ENCODE measurements at regions not wholly inside any gene's neighbourhood (a gene's known extent, or its start where the extent isn't known, plus 50 kb on each side); places are given as distances from the start of the nearest gene placed in this dataset.

GRCh38 chr17:6243186-6243585, 173.0 kb downstream of the WSCD1 start:
- H3K4me1 ChIP-seq (ENCODE audit: control insufficient read depth, insufficient read depth, low read length), result no peaks in the 10 kb centered on the region
- H3K4me3 ChIP-seq (ENCODE audit: low read length), result no peak overlapping the region
- H3K9me3 ChIP-seq (ENCODE audit: control insufficient read depth, low read depth, low read length), result no peaks in the 10 kb centered on the region
- peaks cover 3% of the 10 kb centered on the region for H3K27me3 ChIP-seq (ENCODE audit: control insufficient read depth, insufficient read depth, low read length)
- no peaks in the 10 kb centered on the region for H3K36me3 ChIP-seq (ENCODE audit: control insufficient read depth, insufficient read depth, low read length)
- H3K27ac ChIP-seq (ENCODE audit: low read length), result no peak overlapping the region
- DNase-seq, result no peak

- H3K9me3 ChIP-seq (ENCODE audit: control insufficient read depth, low read depth, low read length), result no peaks in the 10 kb centered on the region
- no peak overlapping the region for H3K4me3 ChIP-seq (ENCODE audit: low read length)
- DNase-seq, result no peak
- H3K4me1 ChIP-seq (ENCODE audit: control insufficient read depth, insufficient read depth, low read length), result no peaks in the 10 kb centered on the region
- WGBS (ENCODE audit: insufficient coverage, low lambda C conversion rate), result no CpG with 5 or more reads among the region's 4 CpGs
- H3K27ac ChIP-seq (ENCODE audit: low read length), result no peak overlapping the region
- peaks cover 8% of the 10 kb centered on the region for H3K27me3 ChIP-seq (ENCODE audit: control insufficient read depth, insufficient read depth, low read length)
- H3K36me3 ChIP-seq (ENCODE audit: control insufficient read depth, insufficient read depth, low read length), result no peaks in the 10 kb centered on the region
Observed at GRCh38 chr17:6241996-6242395, 171.8 kb downstream of the WSCD1 start.

GRCh38 chr17:6241381-6241780, 171.2 kb downstream of the WSCD1 start:
- peaks cover 8% of the 10 kb centered on the region for H3K27me3 ChIP-seq (ENCODE audit: control insufficient read depth, insufficient read depth, low read length)
- WGBS (ENCODE audit: insufficient coverage, low lambda C conversion rate), result 20% methylated on average over 1 of the region's 6 CpGs

GRCh38 chr17:6240601-6241000, 170.4 kb downstream of the WSCD1 start:
- H3K27me3 ChIP-seq (ENCODE audit: control insufficient read depth, insufficient read depth, low read length), result peaks cover 8% of the 10 kb centered on the region
- no peaks in the 10 kb centered on the region for H3K36me3 ChIP-seq (ENCODE audit: control insufficient read depth, insufficient read depth, low read length)
- no peak overlapping the region for H3K4me3 ChIP-seq (ENCODE audit: low read length)
- no peaks in the 10 kb centered on the region for H3K4me1 ChIP-seq (ENCODE audit: control insufficient read depth, insufficient read depth, low read length)
- H3K27ac ChIP-seq (ENCODE audit: low read length), result no peak overlapping the region
- no peak for DNase-seq
- WGBS (ENCODE audit: insufficient coverage, low lambda C conversion rate), result 93% methylated on average over 3 of the region's 10 CpGs
- H3K9me3 ChIP-seq (ENCODE audit: control insufficient read depth, low read depth, low read length), result no peaks in the 10 kb centered on the region

More at GRCh38 chr17:6241381-6241780, 171.2 kb downstream of the WSCD1 start:
- no peak overlapping the region for H3K4me3 ChIP-seq (ENCODE audit: low read length)
- no peaks in the 10 kb centered on the region for H3K36me3 ChIP-seq (ENCODE audit: control insufficient read depth, insufficient read depth, low read length)
- no peaks in the 10 kb centered on the region for H3K9me3 ChIP-seq (ENCODE audit: control insufficient read depth, low read depth, low read length)
- H3K27ac ChIP-seq (ENCODE audit: low read length), result no peak overlapping the region
- DNase-seq, result no peak
- no peaks in the 10 kb centered on the region for H3K4me1 ChIP-seq (ENCODE audit: control insufficient read depth, insufficient read depth, low read length)

- no peak for DNase-seq
- Histone ChIP-seq H3K4me3 (ENCODE audit: low read length) (no peak overlapping the region), H3K27ac (ENCODE audit: low read length) (no peak overlapping the region), H3K4me1 (ENCODE audit: control insufficient read depth, insufficient read depth, low read length) (no peaks in the 10 kb centered on the region), H3K27me3 (ENCODE audit: control insufficient read depth, insufficient read depth, low read length) (peaks cover 8% of the 10 kb centered on the region), H3K9me3 (ENCODE audit: control insufficient read depth, low read depth, low read length) (no peaks in the 10 kb centered on the region), H3K36me3 (ENCODE audit: control insufficient read depth, insufficient read depth, low read length) (no peaks in the 10 kb centered on the region)
- WGBS (ENCODE audit: insufficient coverage, low lambda C conversion rate), result 100% methylated on average over 1 of the region's 3 CpGs
Observed at GRCh38 chr17:6240001-6240400, 169.8 kb downstream of the WSCD1 start.

- DNase-seq, result no peak
- no peaks in the 10 kb centered on the region for H3K4me1 ChIP-seq (ENCODE audit: control insufficient read depth, insufficient read depth, low read length)
- no peak overlapping the region for H3K4me3 ChIP-seq (ENCODE audit: low read length)
- H3K27me3 ChIP-seq (ENCODE audit: control insufficient read depth, insufficient read depth, low read length), result peaks cover 8% of the 10 kb centered on the region
- H3K9me3 ChIP-seq (ENCODE audit: control insufficient read depth, low read depth, low read length), result no peaks in the 10 kb centered on the region
- no CpG with 5 or more reads among the region's 10 CpGs for WGBS (ENCODE audit: insufficient coverage, low lambda C conversion rate)
- H3K36me3 ChIP-seq (ENCODE audit: control insufficient read depth, insufficient read depth, low read length), result no peaks in the 10 kb centered on the region
- no peak overlapping the region for H3K27ac ChIP-seq (ENCODE audit: low read length)
Observed at GRCh38 chr17:6239241-6239798, 169.1 kb downstream of the WSCD1 start.

- DNase-seq, result no peak
- no CpG with 5 or more reads among the region's 3 CpGs for WGBS (ENCODE audit: insufficient coverage, low lambda C conversion rate)
- Histone ChIP-seq H3K9me3 (ENCODE audit: control insufficient read depth, low read depth, low read length) (no peaks in the 10 kb centered on the region), H3K4me3 (ENCODE audit: low read length) (no peak overlapping the region), H3K27ac (ENCODE audit: low read length) (no peak overlapping the region), H3K36me3 (ENCODE audit: control insufficient read depth, insufficient read depth, low read length) (no peaks in the 10 kb centered on the region), H3K4me1 (ENCODE audit: control insufficient read depth, insufficient read depth, low read length) (no peaks in the 10 kb centered on the region), H3K27me3 (ENCODE audit: control insufficient read depth, insufficient read depth, low read length) (peaks cover 8% of the 10 kb centered on the region)
Observed at GRCh38 chr17:6233856-6234255, 163.7 kb downstream of the WSCD1 start.

GRCh38 chr17:6233339-6233738, 163.2 kb downstream of the WSCD1 start:
- no peaks in the 10 kb centered on the region for H3K4me1 ChIP-seq (ENCODE audit: control insufficient read depth, insufficient read depth, low read length)

GRCh38 chr17:6232732-6233101, 162.5 kb downstream of the WSCD1 start:
- Histone ChIP-seq H3K9me3 (ENCODE audit: control insufficient read depth, low read depth, low read length) (no peaks in the 10 kb centered on the region), H3K36me3 (ENCODE audit: control insufficient read depth, insufficient read depth, low read length) (no peaks in the 10 kb centered on the region), H3K27ac (ENCODE audit: low read length) (no peak overlapping the region), H3K4me1 (ENCODE audit: control insufficient read depth, insufficient read depth, low read length) (no peaks in the 10 kb centered on the region), H3K4me3 (ENCODE audit: low read length) (no peak overlapping the region), H3K27me3 (ENCODE audit: control insufficient read depth, insufficient read depth, low read length) (peaks cover 2% of the 10 kb centered on the region)
- WGBS (ENCODE audit: insufficient coverage, low lambda C conversion rate), result no CpG with 5 or more reads among the region's 12 CpGs
- no peak for DNase-seq

More at GRCh38 chr17:6233339-6233738, 163.2 kb downstream of the WSCD1 start:
- no peaks in the 10 kb centered on the region for H3K36me3 ChIP-seq (ENCODE audit: control insufficient read depth, insufficient read depth, low read length)
- WGBS (ENCODE audit: insufficient coverage, low lambda C conversion rate), result no CpG with 5 or more reads among the region's 4 CpGs
- H3K9me3 ChIP-seq (ENCODE audit: control insufficient read depth, low read depth, low read length), result no peaks in the 10 kb centered on the region
- DNase-seq, result no peak
- no peak overlapping the region for H3K4me3 ChIP-seq (ENCODE audit: low read length)
- no peak overlapping the region for H3K27ac ChIP-seq (ENCODE audit: low read length)
- peaks cover 7% of the 10 kb centered on the region for H3K27me3 ChIP-seq (ENCODE audit: control insufficient read depth, insufficient read depth, low read length)

GRCh38 chr17:6231886-6232731, 161.9 kb downstream of the WSCD1 start:
- Histone ChIP-seq H3K27ac (ENCODE audit: low read length) (no peak overlapping the region), H3K36me3 (ENCODE audit: control insufficient read depth, insufficient read depth, low read length) (no peaks in the 10 kb centered on the region), H3K27me3 (ENCODE audit: control insufficient read depth, insufficient read depth, low read length) (no peaks in the 10 kb centered on the region), H3K4me3 (ENCODE audit: low read length) (no peak overlapping the region), H3K9me3 (ENCODE audit: control insufficient read depth, low read depth, low read length) (no peaks in the 10 kb centered on the region), H3K4me1 (ENCODE audit: control insufficient read depth, insufficient read depth, low read length) (no peaks in the 10 kb centered on the region)
- 40% methylated on average over 1 of the region's 21 CpGs for WGBS (ENCODE audit: insufficient coverage, low lambda C conversion rate)
- DNase-seq, result no peak

GRCh38 chr17:6231465-6231864, 161.3 kb downstream of the WSCD1 start:
- no peaks in the 10 kb centered on the region for H3K27me3 ChIP-seq (ENCODE audit: control insufficient read depth, insufficient read depth, low read length)
- no CpG with 5 or more reads among the region's 8 CpGs for WGBS (ENCODE audit: insufficient coverage, low lambda C conversion rate)

More at GRCh38 chr17:6231465-6231864, 161.3 kb downstream of the WSCD1 start:
- no peak overlapping the region for H3K4me3 ChIP-seq (ENCODE audit: low read length)
- no peaks in the 10 kb centered on the region for H3K9me3 ChIP-seq (ENCODE audit: control insufficient read depth, low read depth, low read length)
- H3K4me1 ChIP-seq (ENCODE audit: control insufficient read depth, insufficient read depth, low read length), result no peaks in the 10 kb centered on the region
- no peaks in the 10 kb centered on the region for H3K36me3 ChIP-seq (ENCODE audit: control insufficient read depth, insufficient read depth, low read length)
- no peak for DNase-seq
- no peak overlapping the region for H3K27ac ChIP-seq (ENCODE audit: low read length)

Data from large intestine (tissue), 3 donors.